ENCODE measurements at regions not wholly inside any gene's neighbourhood (a gene's known extent, or its start where the extent isn't known, plus 50 kb on each side); places are given as distances from the start of the nearest gene placed in this dataset.
"Not testable (repeated sequence)": the region's sequence is repeated elsewhere in the genome, so short reads cannot be mapped to it uniquely, and the experiment has no call there.

DNA sequence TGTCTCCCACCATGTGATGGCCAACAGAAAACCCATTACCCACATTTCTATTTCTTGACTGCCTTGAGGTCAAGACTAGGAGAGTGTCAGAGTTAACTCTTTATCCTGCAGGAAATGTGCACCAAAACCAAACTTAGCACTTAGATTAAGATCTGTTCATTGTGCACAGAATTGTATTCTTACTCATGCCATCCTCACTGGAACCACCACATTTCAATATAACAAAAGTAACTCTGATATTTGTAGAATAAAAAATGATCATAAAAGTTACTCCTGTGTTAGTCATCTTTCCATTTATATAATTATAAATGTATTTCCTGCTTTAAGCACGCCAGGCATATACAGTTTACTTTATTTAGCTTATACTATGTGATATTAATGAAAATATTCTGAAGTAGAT, 193.0 kb upstream of the DPYD start:
- no peak for DNase-seq (ENCODE audit: low read depth)

GRCh38 chr1:98112626-98113025, 191.8 kb upstream of the DPYD start:
- DNase-seq (ENCODE audit: low read depth): no peak

DNA sequence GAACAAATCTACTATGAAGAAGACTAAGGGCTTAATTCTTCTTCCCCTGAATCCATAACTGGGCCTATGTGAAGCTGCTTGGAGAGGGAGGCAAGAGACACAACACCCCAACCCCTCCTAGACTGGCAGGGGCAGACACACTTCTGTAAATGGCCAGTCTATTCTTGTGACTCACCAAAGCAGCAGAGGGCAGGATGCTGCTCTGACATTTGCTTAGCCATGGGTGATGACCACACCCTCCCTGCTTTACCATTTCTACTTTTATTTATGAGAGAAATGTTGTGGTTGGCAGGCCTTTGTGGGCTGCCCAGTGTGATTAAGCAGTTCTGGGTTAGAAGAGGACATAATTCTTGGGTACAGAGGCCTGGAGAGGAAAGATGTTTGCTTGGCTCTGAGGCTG, 189.8 kb upstream of the DPYD start:
- peak; percentile 89 for DNase-seq (ENCODE audit: low read depth)

GRCh38 chr1:98108378-98108777, 187.5 kb upstream of the DPYD start:
- not testable (repeated sequence) for DNase-seq (ENCODE audit: low read depth)

GRCh38 chr1:98107256-98107655, 186.4 kb upstream of the DPYD start:
- DNase-seq (ENCODE audit: low read depth): no peak

- peak; percentile 76 for DNase-seq (ENCODE audit: low read depth)
These were observed 183.5 kb upstream of the DPYD start for GRCh38 chr1:98104289-98104688.

DNA sequence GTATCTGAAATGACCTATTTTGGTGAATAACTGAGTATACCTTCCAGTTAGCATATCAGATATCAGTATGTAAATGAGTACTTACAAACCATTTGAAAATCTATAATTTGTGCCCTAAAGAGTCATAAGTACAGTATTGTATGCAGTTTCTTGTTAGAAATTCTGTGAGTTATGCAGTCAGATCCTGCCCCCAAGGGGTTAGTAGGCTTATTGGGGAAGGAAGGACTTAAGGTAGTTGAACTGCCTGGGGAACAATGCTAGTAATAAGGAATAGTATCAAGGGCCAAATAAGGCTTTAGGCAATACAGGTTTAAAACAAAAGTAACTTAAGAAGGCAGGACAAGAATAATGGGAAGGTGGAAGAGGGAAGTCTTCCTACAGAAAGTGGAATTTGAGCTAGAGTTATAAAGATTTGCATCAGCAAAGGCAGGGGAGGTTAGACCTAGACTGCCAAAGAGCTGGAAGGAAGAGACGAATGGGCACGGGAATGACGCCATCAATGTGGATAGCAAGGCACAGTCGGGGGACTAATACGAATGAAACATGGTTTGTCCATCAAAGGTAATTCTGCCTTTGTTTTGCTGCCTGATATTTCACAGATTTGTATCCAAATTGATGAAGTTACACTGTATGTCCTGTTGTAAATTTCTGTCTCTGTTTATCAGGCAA, 182.9 kb upstream of the DPYD start:
- DNase-seq (ENCODE audit: low read depth): no peak

- DNase-seq (ENCODE audit: low read depth): no peak
These were observed 181.7 kb upstream of the DPYD start for GRCh38 chr1:98102345-98103030.

GRCh38 chr1:98101364-98101763, 180.5 kb upstream of the DPYD start:
- no peak for DNase-seq (ENCODE audit: low read depth)

DNA sequence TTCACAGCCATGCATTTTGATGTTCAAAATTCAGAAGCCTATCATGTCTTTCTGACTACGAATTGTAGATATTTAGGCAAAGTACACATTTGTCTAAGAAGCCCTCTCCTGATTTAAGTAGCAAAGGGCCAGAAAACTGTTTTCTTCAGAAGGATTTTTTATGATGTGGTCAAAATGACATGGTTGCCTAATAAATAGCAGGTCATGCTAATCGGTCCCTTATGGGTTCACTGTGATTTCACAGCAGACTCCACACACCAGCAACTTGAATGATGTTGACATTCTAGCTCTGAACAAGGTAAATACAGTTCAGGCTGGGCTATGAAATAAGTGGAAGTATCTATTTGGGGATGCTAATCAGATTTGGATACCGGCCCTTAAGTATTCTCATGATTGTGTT, 178.7 kb upstream of the DPYD start:
- DNase-seq (ENCODE audit: low read depth): no peak

DNA sequence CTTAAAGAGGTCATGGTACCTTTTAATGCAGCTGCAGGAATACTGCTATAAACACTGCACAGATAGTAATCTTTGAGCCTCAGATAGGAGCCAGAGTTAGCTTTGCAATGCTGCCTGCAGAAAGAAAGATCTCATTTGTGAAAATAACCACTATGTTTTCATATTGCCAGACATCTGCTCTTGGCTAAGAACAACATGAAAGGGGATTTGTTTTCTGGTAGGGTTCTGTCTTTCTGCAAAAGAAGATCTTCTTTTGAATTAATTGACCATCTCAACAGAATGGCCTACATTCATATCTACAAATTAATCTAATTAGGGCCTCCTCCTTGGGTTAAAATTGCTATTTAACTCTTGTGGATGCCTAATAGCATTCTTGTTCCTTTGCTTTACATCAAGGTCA, 177.6 kb upstream of the DPYD start:
- no peak for DNase-seq (ENCODE audit: low read depth)

GRCh38 chr1:98090351-98090750, 169.5 kb upstream of the DPYD start:
- DNase-seq (ENCODE audit: low read depth): no peak

DNA sequence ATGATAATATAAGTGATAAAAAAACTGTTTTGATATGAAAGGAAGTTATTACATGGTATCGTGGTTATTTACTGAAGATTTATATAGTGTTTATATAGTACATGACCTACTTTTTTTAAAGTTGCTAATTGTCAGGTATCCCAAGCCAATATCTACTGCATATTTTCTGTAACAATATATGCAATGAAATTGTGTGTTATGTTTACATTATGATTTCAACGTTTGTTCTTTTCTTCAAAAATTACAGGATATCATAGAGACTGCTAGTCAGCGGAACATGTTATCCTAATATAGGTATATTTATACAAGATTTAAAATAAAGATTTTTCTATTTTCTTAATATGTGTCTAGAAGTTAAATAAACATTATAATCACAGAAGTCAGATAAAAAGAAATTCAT, 167.5 kb upstream of the DPYD start:
- no peak for DNase-seq (ENCODE audit: low read depth)

DNA sequence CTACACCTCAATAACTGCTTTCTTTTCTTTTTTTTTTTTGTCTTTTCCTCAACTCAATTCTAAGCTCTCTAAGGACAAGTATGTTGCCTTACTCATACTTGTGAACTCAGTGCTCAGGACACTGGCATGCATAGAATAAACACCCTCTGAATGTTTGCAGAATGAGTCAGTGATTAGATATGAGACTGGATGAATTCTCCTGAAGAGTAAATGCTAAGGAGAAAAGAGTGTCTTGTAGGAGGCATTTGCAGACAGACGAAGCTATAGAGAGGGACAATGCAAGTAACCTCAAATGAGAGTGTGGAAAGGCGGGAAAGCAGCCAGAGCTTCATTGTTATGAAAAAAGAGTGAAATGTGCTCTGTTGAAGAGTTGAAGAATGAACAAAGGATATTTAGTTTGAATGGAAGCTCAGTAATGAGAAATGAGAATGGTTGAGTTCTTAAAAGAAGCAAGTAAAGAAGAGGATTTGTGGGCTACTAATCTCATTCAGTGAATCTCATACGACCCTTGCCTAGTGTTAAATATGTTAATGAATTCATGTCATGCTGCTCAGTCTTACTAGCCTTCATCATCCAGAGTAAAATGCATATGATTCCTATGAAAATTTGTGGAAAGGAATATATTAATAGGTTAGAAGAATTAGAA, 166.1 kb upstream of the DPYD start:
- DNase-seq (ENCODE audit: low read depth): peak; percentile 99

DNA sequence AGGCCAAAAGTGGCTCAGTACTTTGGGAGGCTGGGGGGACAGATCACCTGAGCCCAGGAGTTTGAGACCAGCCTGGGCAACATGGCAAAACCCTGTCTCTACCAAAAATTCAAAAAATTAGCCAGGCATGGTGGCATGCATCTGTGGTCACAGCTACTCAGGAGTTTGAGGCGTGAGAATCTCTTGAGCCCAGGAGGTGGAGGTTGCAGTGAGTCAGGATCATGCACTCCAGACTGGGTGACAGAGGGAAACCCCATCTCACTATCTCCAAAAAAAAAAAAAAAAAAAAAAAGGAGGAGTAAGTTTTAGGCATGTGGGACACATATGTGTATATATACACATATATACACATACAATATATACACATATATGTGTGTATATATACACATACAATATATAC, 165.3 kb upstream of the DPYD start:
- DNase-seq (ENCODE audit: low read depth): peak; percentile 93

DNA sequence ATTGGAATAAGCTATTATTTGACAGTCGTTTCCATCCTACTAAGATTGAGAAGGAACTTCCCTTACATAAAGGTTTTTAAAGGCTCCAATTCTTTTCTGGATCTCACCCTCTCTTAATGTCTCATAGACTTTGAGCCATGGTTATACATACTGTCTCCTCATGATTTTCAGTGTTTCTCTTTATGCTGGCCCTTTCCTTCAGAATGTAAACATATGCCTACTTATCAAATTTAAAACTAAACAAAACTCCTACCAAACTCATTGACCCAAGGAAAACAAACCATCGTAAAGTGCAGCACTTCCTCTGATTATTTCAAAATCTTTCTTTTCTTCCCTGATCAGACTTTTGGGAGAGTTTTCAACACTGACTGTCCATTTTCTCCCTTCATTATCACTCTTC, 163.4 kb upstream of the DPYD start:
- no peak for DNase-seq (ENCODE audit: low read depth)

- DNase-seq (ENCODE audit: low read depth): no peak
These were observed 161.1 kb upstream of the DPYD start for GRCh38 chr1:98081944-98082343.

DNA sequence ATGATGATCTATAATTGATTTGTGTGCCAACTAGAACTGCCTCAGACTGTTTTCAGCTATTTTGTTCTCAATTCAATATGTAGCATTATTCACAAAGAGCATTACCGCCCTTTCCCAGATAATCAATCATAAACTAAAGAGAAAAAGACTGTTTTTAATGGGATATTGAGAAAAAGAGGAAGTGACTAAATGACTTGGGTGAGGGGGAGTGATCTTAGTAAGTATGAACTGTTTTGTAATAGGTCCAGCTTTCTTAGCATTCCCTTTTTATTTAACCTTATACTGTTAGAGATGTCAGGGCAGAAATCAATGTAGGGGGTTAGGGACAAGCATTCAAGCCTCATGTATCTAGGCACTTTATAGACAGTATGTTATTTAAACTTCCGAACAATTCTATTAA, 157.8 kb upstream of the DPYD start:
- DNase-seq (ENCODE audit: low read depth): no peak

GRCh38 chr1:98077691-98078090, 156.9 kb upstream of the DPYD start:
- no peak for DNase-seq (ENCODE audit: low read depth)

GRCh38 chr1:98075626-98076025, 154.8 kb upstream of the DPYD start:
- no peak for DNase-seq (ENCODE audit: low read depth)

- DNase-seq (ENCODE audit: low read depth): no peak
These were observed 153.0 kb upstream of the DPYD start for GRCh38 chr1:98073823-98074222.

DNA sequence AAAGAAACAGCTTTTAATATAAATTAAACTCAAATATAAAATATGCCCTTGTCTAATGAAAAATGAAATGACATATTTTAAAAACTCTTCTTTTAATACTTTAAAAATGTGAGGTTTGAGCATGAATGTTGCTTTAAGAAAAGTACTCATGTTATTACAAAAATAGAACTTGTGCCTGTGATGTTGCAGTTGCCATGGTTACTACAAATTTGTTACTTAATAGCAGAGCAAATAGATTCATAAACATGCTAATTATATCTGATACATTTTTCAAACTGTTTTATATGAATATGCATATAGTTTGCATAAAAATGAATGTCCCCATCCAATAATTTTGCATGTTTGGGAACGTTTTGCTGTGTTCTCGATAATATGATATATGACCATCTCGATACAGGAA, 152.3 kb upstream of the DPYD start:
- DNase-seq (ENCODE audit: low read depth): no peak

GRCh38 chr1:98072047-98072446, 151.2 kb upstream of the DPYD start:
- DNase-seq (ENCODE audit: low read depth): no peak

DNA sequence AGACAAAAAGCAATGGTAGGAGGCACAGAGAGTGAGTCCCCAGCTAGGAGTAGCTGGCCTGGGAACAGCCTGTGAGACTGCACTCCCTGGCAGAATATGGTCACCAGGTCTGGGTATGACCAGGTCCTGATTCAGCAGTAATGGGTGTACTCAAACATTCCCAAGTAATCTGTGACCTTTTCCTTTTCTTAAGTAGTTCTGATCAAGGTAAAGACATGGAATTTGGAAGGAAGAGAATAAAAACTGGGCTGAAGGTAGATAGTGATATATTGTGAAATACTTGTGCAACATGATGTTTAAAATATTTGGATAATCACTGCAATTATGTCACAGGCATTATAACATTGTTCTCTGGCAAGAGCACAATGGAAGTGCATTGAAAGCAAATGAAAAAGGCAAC, 147.2 kb upstream of the DPYD start:
- no peak for DNase-seq (ENCODE audit: low read depth)
